K562 (cell line): ENCODE measurements at regions not wholly inside any gene's neighbourhood (a gene's known extent, or its start where the extent isn't known, plus 50 kb on each side); places are given as distances from the start of the nearest gene placed in this dataset.

ENCODE experiments used
- ETV1 ChIP-seq: fragments of 450-650 bp; conservative IDR thresholded peaks from 2 replicates; pipeline ENCODE4 v1.6.1; 2016; ENCODE audit warnings: missing genetic modification characterization, control low read depth, low read depth, missing compliant biosample characterization
- MBD1 ChIP-seq: fragments of 250-450 bp; sonication (Bioruptor Pico); IDR thresholded peaks from 2 replicates; pipeline ENCODE4 v1.8.0; 2022; ENCODE audit warnings: inconsistent platforms
- POLR2H ChIP-seq: IDR thresholded peaks from 2 replicates; pipeline ENCODE4 v1.6.1; 2016; ENCODE audit warnings: missing genetic modification characterization, low read depth, mild to moderate bottlenecking, control low read depth, missing compliant biosample characterization, moderate library complexity
- TOE1 ChIP-seq, 2 experiments: fragments of 450-650 bp in 1 of 2; sonication (generic) in 1 of 2; formaldehyde crosslinking in 1 of 2; IDR thresholded peaks; 2 replicates each; pipeline versions ENCODE4 v1.7.1 to v1.8.0; 2016 to 2022; ENCODE audit warnings: borderline replicate concordance in 2 of 2, mild to moderate bottlenecking in 2 of 2, antibody characterized with exemption in 1 of 2, inconsistent platforms in 1 of 2, low read depth in 1 of 2, missing genetic modification reagents in 1 of 2, moderate library complexity in 1 of 2
- YY1 ChIP-seq, 3 experiments: IDR thresholded peaks; 2 replicates each; pipeline ENCODE4 v1.6.1; 2011; ENCODE audit warnings: low read length in 2 of 3, mild to moderate bottlenecking in 2 of 3, moderate library complexity in 2 of 3, borderline replicate concordance in 1 of 3, control low read depth in 1 of 3, low read depth in 1 of 3; ENCODE audit not compliant: insufficient read depth in 3 of 3, insufficient replicate concordance in 2 of 3, control insufficient read depth in 1 of 3, insufficient read length in 1 of 3; ENCODE audit errors: extremely low read depth in 1 of 3
- ZC3H4 ChIP-seq: sonication (generic); formaldehyde crosslinking; IDR thresholded peaks from 2 replicates; pipeline ENCODE4 v1.9.0; 2021; ENCODE audit warnings: missing genetic modification reagents, borderline replicate concordance
- ZNF217 ChIP-seq: sonication (generic); formaldehyde crosslinking; IDR thresholded peaks from 2 replicates; pipeline ENCODE4 v1.8.0; 2022; ENCODE audit warnings: mild to moderate bottlenecking, missing genetic modification reagents

- TF ChIP-seq YY1 (IDR thresholded peaks at IDR 0.05; ENCODE audit: borderline replicate concordance in 1 of 3, control insufficient read depth in 1 of 3, extremely low read depth in 1 of 3, insufficient read depth in 3 of 3, insufficient read length in 1 of 3, insufficient replicate concordance in 2 of 3, low read depth in 1 of 3, low read length in 2 of 3) (no peak), ETV1 (tag) (no peak), ZC3H4 (CRISPR knock-in tag) (no peak), TOE1 (IDR thresholded peaks at IDR 0.05; ENCODE audit: borderline replicate concordance) (no peak), TOE1 (CRISPR knock-in tag; IDR thresholded peaks at IDR 0.05; ENCODE audit: borderline replicate concordance, low read depth) (no peak), POLR2H (tag) (no peak), MBD1 (CRISPR knock-in tag) (no peak), ZNF217 (CRISPR knock-in tag) (no peak)
These were observed 92.4 kb downstream of the RTL6 start (continued) for GRCh38 chr22:44405661-44406060.
